Right lobe of liver (tissue), 4 donors: ENCODE measurements at regions not wholly inside any gene's neighbourhood (a gene's known extent, or its start where the extent isn't known, plus 50 kb on each side); places are given as distances from the start of the nearest gene placed in this dataset.

ENCODE experiments used
- POLR2A ChIP-seq: fragments of 450-650 bp; IDR thresholded peaks from one replicate; pipeline ENCODE4 v1.6.1; 2017; ENCODE audit warnings: antibody characterized with exemption, mild to moderate bottlenecking
- TF ChIP-seq, protein P1 (sequence below), 4 donors: fragments of 200-600 bp in 3 of 4; fragments of 450-650 bp in 1 of 4; IDR thresholded peaks; one replicate each; pipeline versions ENCODE4 v1.5.1 to v1.8.0; 2016 to 2022; ENCODE audit warnings: antibody characterized with exemption in 4 of 4, mild to moderate bottlenecking in 2 of 4
- donor health status: DM: no; HTN: no; CAD: no.
- donor health status: DM: no; HTN: no; CAD: no.
- donor health status: DM: no; HTN: yes; CAD: no.

DNA sequence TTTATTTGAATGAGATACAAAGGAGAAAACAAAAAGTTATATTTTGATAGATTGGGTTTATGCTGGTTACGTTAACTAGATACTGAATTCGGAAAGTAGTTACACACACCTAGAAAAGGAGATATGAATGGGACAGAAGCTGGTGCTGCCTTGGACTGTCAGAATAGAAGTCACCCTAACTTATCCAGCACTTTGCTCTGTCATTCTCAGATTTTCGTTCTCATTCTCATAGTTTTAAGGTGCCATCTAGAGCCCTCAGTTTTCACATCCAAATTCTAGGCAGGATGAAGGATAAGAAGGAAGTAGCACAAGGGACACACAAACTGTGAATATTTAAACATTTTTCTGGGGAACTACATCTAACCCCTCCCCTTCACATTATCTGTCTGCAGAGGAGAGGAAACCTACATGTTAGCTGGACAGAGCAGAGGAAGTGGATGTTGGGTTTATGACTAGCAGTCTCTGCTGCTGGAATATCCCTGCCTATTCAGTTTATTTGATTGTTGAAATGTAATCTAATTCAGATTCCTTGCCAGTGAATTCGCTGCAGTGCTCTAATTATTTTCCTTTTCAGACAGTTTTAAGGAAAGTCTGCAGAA lies 521.9 kb downstream of the FAT4 start:
- TF ChIP-seq, protein P1, sequence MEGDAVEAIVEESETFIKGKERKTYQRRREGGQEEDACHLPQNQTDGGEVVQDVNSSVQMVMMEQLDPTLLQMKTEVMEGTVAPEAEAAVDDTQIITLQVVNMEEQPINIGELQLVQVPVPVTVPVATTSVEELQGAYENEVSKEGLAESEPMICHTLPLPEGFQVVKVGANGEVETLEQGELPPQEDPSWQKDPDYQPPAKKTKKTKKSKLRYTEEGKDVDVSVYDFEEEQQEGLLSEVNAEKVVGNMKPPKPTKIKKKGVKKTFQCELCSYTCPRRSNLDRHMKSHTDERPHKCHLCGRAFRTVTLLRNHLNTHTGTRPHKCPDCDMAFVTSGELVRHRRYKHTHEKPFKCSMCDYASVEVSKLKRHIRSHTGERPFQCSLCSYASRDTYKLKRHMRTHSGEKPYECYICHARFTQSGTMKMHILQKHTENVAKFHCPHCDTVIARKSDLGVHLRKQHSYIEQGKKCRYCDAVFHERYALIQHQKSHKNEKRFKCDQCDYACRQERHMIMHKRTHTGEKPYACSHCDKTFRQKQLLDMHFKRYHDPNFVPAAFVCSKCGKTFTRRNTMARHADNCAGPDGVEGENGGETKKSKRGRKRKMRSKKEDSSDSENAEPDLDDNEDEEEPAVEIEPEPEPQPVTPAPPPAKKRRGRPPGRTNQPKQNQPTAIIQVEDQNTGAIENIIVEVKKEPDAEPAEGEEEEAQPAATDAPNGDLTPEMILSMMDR (IDR thresholded peaks at IDR 0.05), result no peak
- TF ChIP-seq POLR2A, result no peak
